CD4-positive, alpha-beta T cell (primary cell): ENCODE measurements at regions not wholly inside any gene's neighbourhood (a gene's known extent, or its start where the extent isn't known, plus 50 kb on each side); places are given as distances from the start of the nearest gene placed in this dataset.

ENCODE experiments used
- ATAC-seq: fragments of 200-7000 bp; cut with Tn5 transposase; one replicate; pipeline ENCODE4 v1.10.0; 2022; ENCODE audit warnings: mild to moderate bottlenecking; ENCODE audit not compliant: poor library complexity
- CTCF ChIA-PET: fragments of 350-600 bp; sonication (Branson Sonifier 250); formaldehyde crosslinking; loops from one replicate; lab custom pipeline; 2021; ENCODE audit warnings: antibody characterized with exemption, inconsistent platforms; lab: Charles Lee
- POLR2A ChIA-PET: fragments of 350-600 bp; sonication (Branson Sonifier 250); formaldehyde crosslinking; loops from one replicate; lab custom pipeline; 2021; ENCODE audit warnings: antibody characterized with exemption, inconsistent platforms; lab: Charles Lee
- DNase-seq, 14 experiments: peaks; one replicate each; pipeline ENCODE4 v3.0.0-alpha.2; 2013 to 2020; ENCODE audit warnings: mixed read lengths in 2 of 14
- H3K27ac ChIP-seq, 2 donors: one replicate each; pipeline versions ENCODE4 v1.5.1 to v1.7.0; 2013; ENCODE audit warnings: low read length in 2 of 2, low read depth in 1 of 2, mild to moderate bottlenecking in 1 of 2
- H3K27me3 ChIP-seq, 2 experiments: 1 replicate in 1 of 2; 2 replicates in 1 of 2; pipeline versions ENCODE4 v1.6.1 to v1.7.0; 2013; ENCODE audit warnings: low read length in 2 of 2, control low read depth in 1 of 2, mild to moderate bottlenecking in 1 of 2, moderate library complexity in 1 of 2; ENCODE audit not compliant: insufficient read depth in 2 of 2, control insufficient read depth in 1 of 2
- H3K36me3 ChIP-seq: one replicate; pipeline ENCODE4 v1.6.1; 2013; ENCODE audit warnings: low read length, control low read depth; ENCODE audit not compliant: insufficient read depth
- H3K4me1 ChIP-seq: one replicate; pipeline ENCODE4 v1.6.1; 2013; ENCODE audit warnings: low read length, control low read depth; ENCODE audit not compliant: insufficient read depth
- H3K4me3 ChIP-seq: one replicate; pipeline ENCODE4 v1.5.1; 2013; ENCODE audit warnings: mild to moderate bottlenecking, low read length, moderate library complexity
- H3K9me3 ChIP-seq, 2 experiments: 1 replicate in 1 of 2; 2 replicates in 1 of 2; pipeline versions ENCODE4 v1.6.1 to v1.7.0; 2013; ENCODE audit warnings: low read length in 2 of 2, mild to moderate bottlenecking in 2 of 2, control low read depth in 1 of 2, moderate library complexity in 1 of 2; ENCODE audit not compliant: control insufficient read depth in 1 of 2, insufficient read depth in 1 of 2
- H3K27ac Mint-ChIP-seq: one replicate; pipeline ENCODE4 v1.8.0; 2020; ENCODE audit warnings: mixed read lengths
- H3K27me3 Mint-ChIP-seq: one replicate; pipeline ENCODE4 v1.8.0; 2021; ENCODE audit warnings: mixed read lengths
- H3K36me3 Mint-ChIP-seq: one replicate; pipeline ENCODE4 v1.8.0; 2021; ENCODE audit warnings: low read depth, mixed read lengths
- H3K4me1 Mint-ChIP-seq: one replicate; pipeline ENCODE4 v1.8.0; 2021; ENCODE audit warnings: low read depth, mixed read lengths
- H3K4me3 Mint-ChIP-seq: one replicate; pipeline ENCODE4 v1.8.0; 2020; ENCODE audit warnings: mild to moderate bottlenecking, mixed read lengths
- H3K9me3 Mint-ChIP-seq: one replicate; pipeline ENCODE4 v1.8.0; 2020; ENCODE audit warnings: mixed read lengths
- CTCF ChIP-seq: fragments of 200-600 bp; IDR thresholded peaks from one replicate; pipeline ENCODE4 v1.8.0; 2022; ENCODE audit warnings: antibody characterized with exemption, mild to moderate bottlenecking
- intact Hi-C, 2 experiments: fragments of 100-400 bp; cut with DNase I in 1 of 2; cut with micrococcal nuclease in 1 of 2; formaldehyde crosslinking; loops; one replicate each; pipeline versions ENCODE4 v1.15.1 to v1.9.0; 2023 to 2025; cut with DNase I, micrococcal nuclease

DNA sequence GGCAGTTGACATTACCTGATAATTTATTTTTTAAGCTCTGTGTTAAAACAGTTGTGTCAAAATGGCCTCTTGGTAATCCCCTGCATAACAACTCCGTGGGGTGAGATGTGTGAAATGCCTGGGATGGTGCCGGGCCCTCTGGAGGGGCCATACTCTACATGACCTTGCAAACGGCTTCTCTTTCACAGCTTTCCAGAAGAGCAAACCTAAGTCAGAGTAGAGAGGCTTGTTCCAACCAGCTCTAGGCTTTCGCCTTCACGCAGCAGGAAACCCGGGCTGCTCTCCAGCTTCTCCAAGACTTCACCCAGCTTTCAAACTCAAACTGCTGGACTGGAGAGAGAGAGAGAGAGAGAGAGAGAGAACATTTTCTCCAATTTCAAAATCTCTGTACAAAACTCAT lies 120.1 kb downstream of the SNX18 start:
- H3K4me1 ChIP-seq, result peaks cover 11% of the 10 kb centered on the region
- Mint-ChIP-seq H3K36me3 (no peaks in the 10 kb centered on the region), H3K27me3 (no peaks in the 10 kb centered on the region), H3K4me3 (no peak overlapping the region), H3K27ac (peak overlapping the region; percentile 34), H3K9me3 (no peaks in the 10 kb centered on the region), H3K4me1 (peaks cover 34% of the 10 kb centered on the region)
- no peak for ATAC-seq
- ChIA-PET CTCF (no interaction called here), POLR2A (interaction anchor here (0.6 to 1.8 kb wide), 6 partner anchors 9 to 115 kb away, joined by 3 to 13 read pairs (median 6); no protein-coding TSS in a partner anchor)
- no peak for TF ChIP-seq CTCF
- no peaks in the 10 kb centered on the region for H3K36me3 ChIP-seq
- H3K27ac ChIP-seq, result no peak overlapping the region
- DNase-seq, result no peak
- intact Hi-C loops, result no loop called here
- H3K4me3 ChIP-seq, result no peak overlapping the region
- no peaks in the 10 kb centered on the region for H3K9me3 ChIP-seq
- no peaks in the 10 kb centered on the region for H3K27me3 ChIP-seq

GRCh38 chr5:54634089-54634488 lies 116.5 kb downstream of the SNX18 start:
- peaks cover 2% of the 10 kb centered on the region for H3K9me3 Mint-ChIP-seq
- ChIA-PET POLR2A (no interaction called here), CTCF (interaction anchor here (0.9 kb wide), 1 partner anchor 9 kb away, joined by 4 read pairs; no protein-coding TSS in a partner anchor)
- peaks cover 24% of the 10 kb centered on the region for H3K4me1 Mint-ChIP-seq
- ATAC-seq, result no peak
- Histone ChIP-seq H3K9me3 (peaks cover 3 to 9% of the 10 kb centered on the region in 2 experiments), H3K4me3 (no peak overlapping the region), H3K27me3 (no peaks in the 10 kb centered on the region), H3K36me3 (no peaks in the 10 kb centered on the region), H3K4me1 (peaks cover 11% of the 10 kb centered on the region), H3K27ac (no peak overlapping the region)
- no peaks in the 10 kb centered on the region for H3K36me3 Mint-ChIP-seq
- TF ChIP-seq CTCF, result no peak
- H3K4me3 Mint-ChIP-seq, result no peak overlapping the region
- intact Hi-C loops, result no loop called here
- H3K27me3 Mint-ChIP-seq, result no peaks in the 10 kb centered on the region
- no peak for DNase-seq
- H3K27ac Mint-ChIP-seq, result no peak overlapping the region

- ChIA-PET POLR2A (no interaction called here), CTCF (no interaction called here)
- Histone ChIP-seq H3K27me3 (no peaks in the 10 kb centered on the region), H3K4me3 (no peak overlapping the region), H3K27ac (no peak overlapping the region), H3K4me1 (no peaks in the 10 kb centered on the region), H3K36me3 (no peaks in the 10 kb centered on the region), H3K9me3 (peaks cover 3 to 9% of the 10 kb centered on the region in 2 experiments)
- Mint-ChIP-seq H3K9me3 (peaks cover 2% of the 10 kb centered on the region), H3K27ac (no peak overlapping the region), H3K4me1 (peaks cover 5% of the 10 kb centered on the region), H3K27me3 (no peaks in the 10 kb centered on the region), H3K4me3 (no peak overlapping the region), H3K36me3 (no peaks in the 10 kb centered on the region)
- no peak for TF ChIP-seq CTCF
- no peak for DNase-seq
- ATAC-seq, result no peak
- intact Hi-C loops, result no loop called here
Measured at GRCh38 chr5:54632131-54632701, 114.7 kb downstream of the SNX18 start.
